GM19463 (cell line): ENCODE measurements at regions not wholly inside any gene's neighbourhood (a gene's known extent, or its start where the extent isn't known, plus 50 kb on each side); places are given as distances from the start of the nearest gene placed in this dataset.

Experiments used
- ATAC-seq: cut with Tn5 transposase; IDR thresholded peaks from one replicate; pipeline ENCODE4 v1.9.1; 2021; ENCODE audit warnings: mild to moderate bottlenecking, moderate library complexity; ENCODE audit not compliant: unreplicated experiment

DNA sequence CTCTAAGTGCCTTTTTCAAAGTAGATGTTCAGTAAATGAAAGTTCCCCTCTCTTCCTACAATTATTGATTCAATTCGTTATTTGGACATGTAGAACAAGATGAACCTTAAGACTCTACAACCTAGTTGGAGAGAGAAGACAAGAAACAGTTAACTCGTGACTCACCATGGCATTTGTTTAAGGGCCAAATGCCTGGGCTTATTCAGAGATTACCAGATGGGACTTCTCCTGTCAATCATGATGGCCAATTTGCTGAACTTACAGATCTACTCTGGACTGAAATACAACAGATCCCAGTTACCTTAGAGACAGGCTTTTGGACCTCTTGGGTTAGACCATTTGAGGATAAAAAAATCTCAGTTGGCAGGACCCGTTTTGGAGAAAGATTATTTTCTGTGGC, 93.5 kb downstream of the C1orf94 start:
- no peak for ATAC-seq

DNA sequence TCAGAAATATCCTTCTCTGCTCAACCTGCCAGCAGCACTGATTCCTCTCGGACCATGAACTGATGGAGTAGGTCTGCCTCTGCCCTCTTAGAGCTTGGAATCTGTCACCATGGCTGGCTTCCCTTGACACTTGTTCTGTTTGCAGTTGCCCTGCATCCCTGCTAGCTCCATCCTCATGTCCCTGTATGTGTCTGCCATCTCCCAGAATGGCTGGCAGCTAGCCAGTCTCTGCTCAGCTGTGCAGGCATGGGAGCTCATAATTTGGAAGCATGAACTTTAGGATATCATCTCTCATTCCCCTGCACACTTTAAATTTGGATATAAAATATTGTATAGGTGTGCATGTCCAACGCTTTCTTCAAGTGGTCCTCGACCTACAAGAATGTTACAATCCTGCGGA, 95.4 kb downstream of the C1orf94 start:
- ATAC-seq = no peak

DNA sequence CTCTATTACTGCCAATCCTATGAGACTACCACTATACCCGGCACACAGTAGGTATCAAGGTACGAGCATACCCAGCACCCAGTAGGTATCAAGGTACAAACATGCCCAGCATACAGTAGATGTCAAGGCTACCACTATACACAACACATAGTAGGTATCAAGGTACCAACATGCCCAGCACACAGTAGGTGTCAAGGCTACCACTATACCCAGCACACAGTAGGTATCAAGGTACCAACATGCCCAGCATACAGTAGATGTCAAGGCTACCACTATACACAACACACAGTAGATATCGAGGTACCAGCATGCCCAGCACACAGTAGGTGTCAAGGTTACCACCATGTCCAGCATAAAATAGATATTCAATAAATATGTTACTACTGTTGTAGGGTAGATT, 98.4 kb downstream of the C1orf94 start:
- no peak for ATAC-seq

DNA sequence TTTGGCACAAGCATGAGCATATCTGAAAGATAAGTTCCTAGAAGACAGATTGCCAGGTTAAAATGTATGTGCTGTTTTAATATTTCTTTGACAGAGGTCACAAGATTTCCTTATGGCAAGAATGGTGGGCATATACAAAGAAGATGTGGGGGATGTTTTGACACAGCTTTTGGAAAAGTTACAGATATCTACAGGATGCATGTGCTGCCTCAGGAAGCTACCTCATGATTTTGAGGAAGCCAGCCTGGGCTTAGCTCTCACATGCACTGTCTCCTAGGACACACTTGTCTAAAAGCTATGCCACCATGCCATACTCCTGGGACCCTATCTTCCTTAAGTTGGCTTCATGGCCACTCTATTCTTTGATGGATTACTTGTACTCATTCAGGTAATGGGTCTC, 99.9 kb downstream of the C1orf94 start:
- no peak for ATAC-seq

DNA sequence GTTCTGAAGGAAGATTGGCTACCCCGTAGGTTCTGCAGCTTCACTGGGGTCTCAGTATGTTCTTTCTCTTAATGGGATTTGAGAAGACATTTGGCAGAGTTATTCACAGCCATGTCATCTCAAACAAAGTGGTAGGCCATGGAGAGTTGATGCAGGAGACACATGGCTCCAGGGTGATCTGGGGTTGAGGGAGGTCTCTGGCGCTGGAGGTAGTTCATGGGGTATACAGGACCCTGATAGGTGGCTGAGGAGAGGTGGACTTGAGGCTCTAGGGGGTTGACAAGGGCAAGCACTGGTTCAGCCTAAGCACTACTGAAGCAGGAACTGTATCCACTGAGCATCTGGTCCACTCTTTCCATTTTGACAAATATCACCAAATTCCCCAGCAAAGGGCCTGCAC, 100.4 kb downstream of the C1orf94 start:
- ATAC-seq = no peak

DNA sequence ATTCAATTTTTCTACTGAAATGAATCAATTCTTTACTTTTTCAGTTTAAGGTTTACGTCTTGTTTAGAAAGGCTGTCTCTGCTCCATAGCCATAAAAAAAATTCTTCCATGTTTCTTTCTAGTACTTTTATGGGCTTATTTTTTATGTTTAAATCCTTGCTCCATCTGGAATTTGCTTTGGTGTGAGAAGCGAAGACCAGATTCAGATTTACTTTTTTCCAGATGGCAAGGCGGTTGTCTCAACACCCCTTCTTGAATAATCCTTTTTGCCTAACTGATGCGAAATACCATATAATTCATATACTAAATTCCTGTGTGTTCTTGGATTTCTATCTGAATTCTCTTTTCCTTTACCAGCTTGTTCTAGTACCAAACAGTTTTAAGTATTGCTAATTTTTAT, 101.5 kb downstream of the C1orf94 start:
- no peak for ATAC-seq

DNA sequence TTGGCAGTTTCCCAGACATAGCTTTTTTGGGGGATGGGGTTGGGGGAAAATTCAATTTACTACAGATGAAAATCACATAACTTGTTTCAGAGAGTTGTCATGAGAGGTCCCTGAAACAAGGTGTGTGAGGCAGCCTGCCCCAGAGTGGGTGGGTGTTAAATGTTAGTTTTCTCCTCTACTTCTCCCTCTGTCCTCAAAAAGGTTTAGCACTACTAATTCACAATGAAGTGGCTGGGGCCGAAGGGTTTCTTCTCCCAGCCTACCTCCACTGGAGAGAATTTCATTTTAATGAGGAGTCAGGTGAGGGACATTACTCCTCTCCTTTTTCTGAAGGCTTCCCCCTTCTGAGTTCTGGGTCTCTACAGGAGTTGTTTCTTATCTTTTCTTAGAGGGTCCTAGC, 103.3 kb downstream of the C1orf94 start:
- no peak for ATAC-seq

DNA sequence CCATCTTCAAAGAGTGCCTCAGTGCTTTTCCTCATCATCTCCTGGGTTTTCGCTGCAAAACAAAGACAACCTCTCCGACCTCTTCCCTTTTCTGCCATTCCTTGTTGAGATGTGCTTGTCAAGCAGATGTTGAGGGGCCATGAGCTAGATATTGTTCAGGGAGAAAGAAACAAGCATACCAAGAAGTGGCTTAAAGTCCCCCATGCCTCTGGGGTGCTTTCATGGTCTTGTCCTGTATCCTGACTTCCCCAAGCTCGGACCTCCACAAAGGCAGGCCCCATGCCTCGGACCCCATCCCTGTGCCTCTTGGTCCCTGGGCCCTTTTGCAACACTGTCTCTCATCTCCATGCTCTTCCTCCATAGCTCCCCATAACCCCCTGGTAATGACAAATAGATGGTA, 103.8 kb downstream of the C1orf94 start:
- no peak for ATAC-seq

DNA sequence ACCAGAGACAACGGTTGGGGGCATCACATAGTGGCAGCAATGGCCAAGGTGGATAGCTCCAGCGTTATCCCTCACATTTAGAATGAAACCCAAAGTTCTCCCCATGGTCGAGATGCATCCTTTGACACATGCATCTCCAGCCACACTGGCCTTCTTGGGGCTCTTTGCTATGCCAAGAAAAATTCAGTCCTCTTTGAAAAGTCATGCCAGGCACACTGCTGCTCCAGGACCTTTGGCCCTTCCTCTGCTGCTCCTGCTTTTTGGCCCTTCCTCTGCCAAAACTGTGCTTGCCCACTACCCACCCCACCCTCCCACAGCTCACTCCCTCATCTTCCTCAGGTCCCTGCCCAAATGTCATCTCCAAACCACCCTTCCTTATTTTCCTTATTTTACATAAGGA, 106.4 kb downstream of the C1orf94 start:
- no peak for ATAC-seq

DNA sequence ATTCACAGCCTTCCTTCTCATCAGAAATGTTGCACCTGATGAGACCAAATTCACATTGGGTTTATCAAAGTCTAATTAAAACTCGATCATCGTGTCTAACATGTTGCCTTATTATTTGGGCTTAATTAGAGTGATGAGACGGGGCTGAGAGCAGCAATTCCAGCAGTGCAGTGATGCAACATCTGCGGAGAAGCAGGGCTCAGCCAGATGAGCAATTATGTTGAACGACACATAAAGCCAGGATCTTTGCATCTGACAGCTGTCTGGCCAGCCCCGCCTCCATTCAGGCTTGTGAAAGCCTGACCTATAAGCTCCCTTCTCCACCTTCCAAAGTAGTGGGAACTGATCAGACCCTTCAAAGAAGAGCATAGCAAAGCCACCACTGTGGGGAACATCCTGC, 109.8 kb downstream of the C1orf94 start:
- ATAC-seq = no peak

DNA sequence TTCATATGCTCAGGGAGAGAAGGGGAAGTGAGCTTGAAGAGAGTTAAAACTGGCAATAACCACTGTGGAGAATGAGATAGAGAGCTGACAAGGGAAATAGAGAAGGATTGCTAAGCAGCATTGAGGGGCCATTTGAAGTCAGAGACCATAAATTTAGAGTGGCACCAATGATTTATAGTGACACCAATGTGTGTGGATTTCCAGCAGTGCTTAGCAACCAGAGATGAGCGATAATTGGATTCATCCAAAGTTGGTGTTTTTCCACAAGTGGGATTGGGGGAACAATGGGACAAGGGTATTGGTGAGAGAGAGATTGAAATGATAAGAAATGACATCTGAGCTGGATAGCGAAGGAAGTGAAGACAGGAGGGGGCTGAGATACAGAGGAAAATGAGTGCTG, 114.1 kb downstream of the C1orf94 start:
- no peak for ATAC-seq

DNA sequence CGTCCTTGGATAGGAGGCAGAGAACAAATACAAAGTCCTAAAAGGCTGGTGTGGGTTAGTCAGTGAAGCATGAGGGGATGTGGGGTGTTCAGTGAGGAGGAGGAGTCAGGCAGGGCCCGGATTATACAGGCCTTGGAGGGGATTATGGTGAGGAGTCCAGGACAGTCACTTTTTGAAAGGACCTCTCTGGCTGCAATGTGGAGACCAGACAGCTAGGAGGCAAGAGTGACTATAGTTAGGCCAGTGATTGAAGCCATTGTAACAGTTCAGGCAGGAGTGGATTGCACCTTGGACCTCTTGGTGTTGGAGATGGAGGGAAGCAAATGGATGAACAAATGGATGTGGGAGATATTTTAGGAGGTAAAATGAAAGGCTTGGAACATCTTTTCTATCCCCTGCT, 115.8 kb downstream of the C1orf94 start:
- ATAC-seq = no peak

DNA sequence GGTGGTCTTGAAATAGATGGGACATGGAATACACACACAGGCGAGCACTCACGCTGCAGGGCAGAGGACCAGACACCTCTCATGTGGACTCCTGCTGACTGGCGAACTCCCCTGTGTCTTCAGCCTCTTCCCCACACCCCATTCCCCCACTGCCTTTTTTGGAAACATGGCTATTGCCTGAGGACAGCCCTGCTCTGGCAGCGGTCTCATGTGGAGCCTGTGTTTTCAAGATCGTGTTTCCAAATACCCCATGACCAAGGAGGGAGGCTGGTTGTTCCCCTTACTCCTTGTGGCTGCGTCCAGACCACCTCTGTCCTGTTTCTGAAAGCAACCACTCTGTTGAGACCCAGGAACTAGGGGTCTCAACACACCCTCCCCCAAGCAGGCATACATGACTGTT, 119.4 kb downstream of the C1orf94 start:
- ATAC-seq = no peak

DNA sequence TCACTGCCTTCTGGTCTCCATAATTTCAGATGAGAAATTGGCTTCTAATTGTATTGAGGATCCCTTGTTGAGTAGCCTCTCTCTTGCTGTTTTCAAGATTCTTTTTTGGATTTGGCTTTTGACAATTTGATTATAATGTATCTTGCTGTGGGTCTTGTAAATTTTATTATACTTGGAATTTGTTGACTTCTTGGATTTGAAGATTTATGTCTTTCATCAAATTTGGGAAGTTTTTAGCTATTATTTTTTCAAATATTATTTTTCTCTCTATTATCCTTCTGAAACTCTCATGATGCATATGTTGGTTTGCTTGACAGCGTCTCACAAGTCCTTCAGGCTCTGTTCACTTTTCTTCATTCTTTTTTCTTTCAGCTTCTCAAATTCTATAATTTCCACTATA, 126.1 kb downstream of the C1orf94 start:
- no peak for ATAC-seq

DNA sequence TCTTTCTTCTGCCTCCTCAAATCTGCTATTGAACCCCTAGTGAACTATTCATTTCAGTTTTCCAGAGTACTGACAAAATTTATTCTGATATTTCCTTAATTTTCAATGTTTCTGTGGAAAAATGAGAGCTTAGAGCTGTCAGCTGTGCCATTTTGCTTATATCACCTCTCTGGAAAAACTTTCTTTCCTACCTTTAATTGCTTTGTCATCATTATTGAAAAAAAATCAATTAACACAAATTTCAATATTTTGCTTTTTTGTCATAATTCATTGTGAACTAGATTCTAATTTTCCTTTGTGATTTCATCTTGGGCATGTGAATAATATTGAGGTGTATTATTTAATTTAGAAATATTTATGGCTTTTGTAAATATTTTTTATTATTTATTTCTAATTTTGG, 126.5 kb downstream of the C1orf94 start:
- ATAC-seq = no peak

DNA sequence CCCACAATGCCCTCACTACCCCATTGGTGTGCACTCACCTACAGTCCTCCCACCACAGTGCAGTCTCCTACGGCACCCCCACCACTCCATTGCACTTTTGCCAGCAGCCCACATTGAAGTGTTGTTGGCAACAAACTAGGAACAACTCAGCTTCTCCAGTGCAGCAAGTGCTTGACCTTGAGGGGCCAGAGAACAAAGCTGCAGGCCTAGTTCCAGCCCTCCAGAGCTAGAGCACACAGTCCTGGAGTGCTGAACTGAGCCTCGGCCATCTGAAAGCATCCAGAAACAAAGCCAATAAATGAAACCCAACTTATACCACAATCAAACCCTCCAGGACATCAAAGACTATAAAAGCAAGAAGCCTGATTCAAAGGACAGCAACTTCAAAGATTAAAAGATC, 129.9 kb downstream of the C1orf94 start:
- no peak for ATAC-seq

DNA sequence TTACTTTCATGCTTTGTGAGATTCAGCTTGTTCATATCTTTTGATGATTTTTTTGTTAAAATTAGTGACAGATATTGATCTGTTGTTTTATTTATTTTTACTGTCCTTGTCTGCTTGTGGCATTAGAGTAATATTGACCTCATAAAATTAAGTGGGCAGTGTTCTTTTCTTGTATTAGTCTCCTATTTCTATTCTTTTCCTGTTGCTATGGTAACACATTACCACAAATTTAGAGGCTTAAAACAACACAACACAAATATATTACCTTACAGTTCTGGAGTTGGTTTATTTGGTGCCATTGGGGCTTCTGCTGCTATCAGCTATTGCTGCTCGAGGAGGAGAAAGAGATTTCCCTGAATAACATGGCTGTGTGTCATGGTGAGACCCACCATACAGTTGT, 135.7 kb downstream of the C1orf94 start:
- no peak for ATAC-seq

DNA sequence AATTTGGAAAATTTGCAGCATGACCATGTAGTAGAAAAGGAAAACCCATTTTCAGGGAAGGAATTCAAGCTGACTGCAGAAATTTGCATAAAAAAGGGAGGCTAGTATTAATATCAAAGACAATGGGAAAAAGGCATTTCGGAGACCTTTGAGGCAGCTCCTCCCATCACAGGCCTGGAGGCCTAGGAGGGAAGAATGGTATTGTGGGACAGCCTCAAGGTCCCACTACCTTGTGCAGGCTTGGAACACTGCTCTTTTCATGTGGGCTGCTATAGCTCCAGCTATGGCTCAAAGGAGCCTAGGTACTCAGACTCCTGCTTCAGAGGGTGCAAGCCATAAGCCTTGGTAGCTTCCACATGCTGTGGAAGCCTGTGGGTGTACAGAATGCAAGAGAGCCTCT, 139.3 kb downstream of the C1orf94 start:
- no peak for ATAC-seq

DNA sequence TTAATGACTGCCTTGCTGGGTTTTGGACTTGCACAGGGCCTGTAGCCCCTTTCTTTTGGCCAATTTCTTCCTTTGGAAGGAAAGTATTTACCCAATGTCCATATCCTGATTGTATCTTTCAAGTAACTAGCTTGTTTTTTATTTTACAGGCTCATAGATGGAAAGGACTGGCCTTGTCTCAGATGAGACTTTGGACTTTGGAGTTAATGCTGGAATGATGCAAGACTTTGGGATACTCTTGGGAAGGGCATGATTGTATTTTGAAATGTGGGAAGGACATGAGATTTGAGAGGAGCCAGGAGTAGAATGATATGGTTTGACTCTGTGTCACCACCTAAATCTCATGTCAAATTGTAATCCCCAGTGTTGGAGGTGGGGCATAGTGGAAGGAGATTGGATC, 140.1 kb downstream of the C1orf94 start:
- no peak for ATAC-seq

DNA sequence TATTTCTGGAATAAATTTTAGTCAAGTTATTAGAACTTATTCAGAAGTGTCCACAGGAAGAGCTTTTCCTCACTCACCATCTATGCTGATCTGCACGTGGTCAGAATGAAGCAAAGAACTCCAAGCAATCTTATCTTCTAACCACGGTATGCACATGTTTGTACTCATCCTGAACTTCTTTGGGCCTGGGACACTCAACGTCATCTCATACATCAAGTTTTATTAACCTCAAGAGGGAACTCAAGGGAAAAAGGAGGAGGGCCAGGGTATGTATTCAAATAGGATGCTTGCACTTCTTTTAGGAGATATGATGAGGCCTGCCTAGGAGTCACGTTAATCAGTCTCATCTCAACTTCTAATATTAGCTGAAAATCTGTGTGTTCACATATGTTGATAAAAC, 142.5 kb downstream of the C1orf94 start:
- ATAC-seq = no peak

DNA sequence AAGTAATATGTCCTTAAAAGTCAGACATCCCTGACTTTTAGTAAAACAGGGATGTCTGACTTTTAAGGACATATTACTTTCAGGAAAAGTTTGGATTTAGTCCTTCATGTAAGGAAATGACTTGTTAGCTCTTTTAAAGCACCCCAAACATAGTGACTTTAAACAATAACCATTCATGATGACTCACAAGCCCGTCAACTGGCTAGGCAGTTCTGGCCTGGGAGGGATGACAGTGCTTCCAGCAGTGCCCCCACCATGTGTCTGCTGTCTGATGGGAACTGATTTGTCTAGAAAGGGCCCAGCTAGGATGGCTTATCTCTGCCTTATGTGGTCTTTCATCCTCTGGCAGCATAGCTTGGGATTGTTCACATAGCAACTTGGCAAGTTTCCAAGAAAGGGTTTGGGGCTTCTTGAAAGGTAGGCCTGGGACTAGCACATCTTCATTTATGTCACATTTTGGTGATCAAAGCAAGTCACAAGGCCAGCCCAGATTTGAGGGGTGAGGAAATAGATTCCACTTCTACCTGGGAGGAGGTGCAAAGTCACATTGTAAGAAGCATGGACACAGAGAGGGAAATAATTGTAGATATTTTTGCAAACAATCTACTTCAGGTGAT, 143.5 kb downstream of the C1orf94 start:
- no peak for ATAC-seq

DNA sequence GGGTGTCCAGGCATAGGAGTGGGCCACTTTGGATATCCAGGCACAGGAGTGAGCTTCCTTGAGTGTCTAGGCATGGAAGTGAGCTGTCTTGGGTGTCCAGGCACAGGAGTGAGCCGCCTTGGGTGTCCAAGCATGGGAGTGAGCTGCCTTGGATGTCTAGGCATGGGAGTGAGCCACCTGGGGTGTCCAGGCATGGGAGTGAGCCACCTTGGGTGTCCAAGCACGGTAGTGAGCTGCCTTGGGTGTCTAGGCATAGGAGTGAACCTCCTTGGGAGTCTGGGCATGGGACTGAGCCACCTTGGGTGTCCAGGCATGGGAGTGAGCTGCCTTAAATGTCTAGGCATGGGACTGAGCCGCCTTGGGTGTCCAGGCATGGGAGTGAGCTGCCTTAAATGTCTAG, 146.3 kb downstream of the C1orf94 start:
- ATAC-seq = no peak

DNA sequence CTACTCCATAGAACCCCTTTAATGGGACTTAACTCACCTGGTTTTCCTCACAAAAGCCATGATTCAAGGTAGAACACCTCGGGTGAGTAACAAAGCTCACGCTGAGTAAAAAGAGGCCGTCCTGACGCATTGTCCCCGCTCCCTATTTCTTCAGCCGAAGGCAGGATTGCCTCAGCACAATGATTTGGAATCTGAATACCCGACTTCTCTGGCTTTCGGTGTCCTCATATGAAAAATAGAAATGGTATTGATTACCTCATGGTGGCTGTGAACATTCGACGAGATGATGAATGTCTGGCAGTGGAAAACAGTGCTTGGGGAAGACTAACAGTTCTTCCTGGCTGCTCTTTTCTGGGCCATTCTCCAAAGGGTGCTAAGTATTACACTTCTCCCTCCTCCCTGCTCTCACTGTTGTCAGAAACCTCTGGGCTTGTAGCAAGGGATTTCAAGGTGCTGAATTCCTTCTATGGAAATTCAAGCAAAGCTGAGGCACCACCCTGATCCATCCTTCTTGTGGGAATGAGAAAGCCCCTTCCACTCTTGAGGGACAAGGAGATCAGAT, 148.3 kb downstream of the C1orf94 start:
- no peak for ATAC-seq
